H1 (cell line): ENCODE measurements at regions not wholly inside any gene's neighbourhood (a gene's known extent, or its start where the extent isn't known, plus 50 kb on each side); places are given as distances from the start of the nearest gene placed in this dataset.

ENCODE experiments used
- CTCF ChIA-PET: fragments of 300-600 bp; sonication (Branson Sonifier 250); formaldehyde crosslinking; loops from one replicate; lab custom pipeline; 2021; ENCODE audit not compliant: partially characterized antibody; lab: Charles Lee
- POLR2A ChIA-PET: fragments of 300-600 bp; sonication (Branson Sonifier 250); formaldehyde crosslinking; loops from one replicate; lab custom pipeline; 2021; ENCODE audit warnings: inconsistent platforms; ENCODE audit not compliant: partially characterized antibody; lab: Charles Lee
- DNase-seq, 2 experiments: peaks; one replicate each; pipeline versions ENCODE4 v3.0.0 to v3.0.0-alpha.2; 2010 to 2022; ENCODE audit warnings: low spot score in 2 of 2, low read depth in 1 of 2, mixed read lengths in 1 of 2
- FAIRE-seq: peaks from 2 replicates; lab custom pipeline; 2011; peaks lifted over from hg19 to GRCh38; lab: Jason Lieb, UNC
- H2AFZ ChIP-seq: 2 replicates; pipeline ENCODE4 v1.8.1; 2012; ENCODE audit warnings: low read length, inconsistent platforms
- H2AK5ac ChIP-seq: 2 replicates; pipeline ENCODE4 v1.6.1; 2013; ENCODE audit warnings: low read depth, low read length
- H2BK120ac ChIP-seq: replicated peaks from 2 replicates; pipeline ENCODE3; 2013; ENCODE audit warnings: low read depth, low read length, inconsistent platforms
- H2BK12ac ChIP-seq: 2 replicates; pipeline ENCODE4 v1.6.1; 2013; ENCODE audit warnings: low read depth, low read length
- H2BK15ac ChIP-seq: 2 replicates; pipeline ENCODE4 v1.6.1; 2013; ENCODE audit warnings: low read length
- H2BK20ac ChIP-seq: 2 replicates; pipeline ENCODE4 v1.6.1; 2013; ENCODE audit warnings: low read length
- H2BK5ac ChIP-seq: 2 replicates; pipeline ENCODE4 v1.6.1; 2013; ENCODE audit warnings: low read depth, low read length
- H3K14ac ChIP-seq: 2 replicates; pipeline ENCODE4 v1.6.1; 2013; ENCODE audit warnings: inconsistent platforms; ENCODE audit not compliant: insufficient read length
- H3K18ac ChIP-seq: 2 replicates; pipeline ENCODE4 v1.6.1; 2013; ENCODE audit warnings: low read length; ENCODE audit errors: extremely low read depth
- H3K23ac ChIP-seq: 2 replicates; pipeline ENCODE4 v1.6.1; 2013; ENCODE audit warnings: inconsistent platforms; ENCODE audit not compliant: insufficient read length
- H3K23me2 ChIP-seq: 2 replicates; pipeline ENCODE4 v1.6.1; 2013; ENCODE audit warnings: low read depth, low read length
- H3K27ac ChIP-seq: 2 replicates; pipeline ENCODE4 v1.6.1; 2011; ENCODE audit warnings: low read depth, low read length, inconsistent platforms
- H3K27me3 ChIP-seq, 4 experiments: replicated peaks in 1 of 4; 1 replicate in 1 of 4; 2 replicates in 3 of 4; pipeline versions ENCODE4 v1.6.1 to v1.8.1; 2011 to 2013; ENCODE audit warnings: low read length in 3 of 4, mild to moderate bottlenecking in 3 of 4, inconsistent platforms in 2 of 4, mixed read lengths in 2 of 4, moderate library complexity in 1 of 4; ENCODE audit not compliant: control insufficient read depth in 3 of 4, insufficient read depth in 3 of 4; ENCODE audit errors: extremely low read depth in 1 of 4
- H3K36me3 ChIP-seq, 4 experiments: 2 replicates each; pipeline versions ENCODE4 v1.6.1 to v1.8.1; 2011 to 2013; ENCODE audit warnings: mild to moderate bottlenecking in 4 of 4, low read length in 3 of 4, moderate library complexity in 2 of 4, control low read depth in 1 of 4, inconsistent platforms in 1 of 4; ENCODE audit not compliant: insufficient read depth in 4 of 4, control insufficient read depth in 2 of 4
- H3K4ac ChIP-seq: replicated peaks from 2 replicates; pipeline ENCODE3; 2013; ENCODE audit warnings: low read length, low read depth, mixed read lengths, inconsistent platforms; ENCODE audit not compliant: insufficient read length
- H3K4me1 ChIP-seq, 4 experiments: replicated peaks in 1 of 4; 1 replicate in 1 of 4; 2 replicates in 3 of 4; pipeline versions ENCODE4 v1.6.1 to v1.8.1; 2011 to 2013; ENCODE audit warnings: low read length in 3 of 4, inconsistent platforms in 2 of 4, mixed read lengths in 1 of 4; ENCODE audit not compliant: insufficient read depth in 4 of 4, control insufficient read depth in 3 of 4
- H3K4me2 ChIP-seq, 2 experiments: 2 replicates each; pipeline versions ENCODE4 v1.6.1 to v1.8.1; 2011 to 2013; ENCODE audit warnings: low read depth in 2 of 2, low read length in 2 of 2, control low read depth in 1 of 2, inconsistent platforms in 1 of 2, mild to moderate bottlenecking in 1 of 2; ENCODE audit not compliant: insufficient read depth in 1 of 2
- H3K4me3 ChIP-seq, 4 experiments: fragments of 200-600, 300-600 bp in 1 of 4; sonication (generic), shearing (Covaris generic), sonication (Bioruptor Twin) in 1 of 4; 2 replicates each; pipeline versions ENCODE4 v1.5.1 to v1.8.1; 2011 to 2016; ENCODE audit warnings: low read length in 4 of 4, low read depth in 3 of 4, control low read depth in 2 of 4, inconsistent platforms in 2 of 4, mild to moderate bottlenecking in 2 of 4, mixed read lengths in 1 of 4, moderate library complexity in 1 of 4; ENCODE audit not compliant: insufficient read depth in 2 of 4; ENCODE audit errors: extremely low read depth in 1 of 4
- H3K56ac ChIP-seq: replicated peaks from 2 replicates; pipeline ENCODE3; 2013; ENCODE audit warnings: low read depth, mild to moderate bottlenecking, mixed read lengths, low read length, inconsistent platforms; ENCODE audit not compliant: insufficient read length
- H3K79me1 ChIP-seq: 2 replicates; pipeline ENCODE4 v1.6.1; 2013; ENCODE audit warnings: low read depth, low read length, control low read depth
- H3K79me2 ChIP-seq, 2 experiments: 2 replicates each; pipeline versions ENCODE4 v1.6.1 to v1.8.1; 2012 to 2013; ENCODE audit warnings: low read length in 2 of 2, mild to moderate bottlenecking in 2 of 2, inconsistent platforms in 1 of 2; ENCODE audit not compliant: insufficient read depth in 2 of 2, control insufficient read depth in 1 of 2
- H3K9ac ChIP-seq, 4 experiments: replicated peaks in 1 of 4; 1 replicate in 1 of 4; 2 replicates in 3 of 4; pipeline versions ENCODE4 v1.6.1 to v1.8.1; 2011 to 2013; ENCODE audit warnings: low read depth in 3 of 4, low read length in 3 of 4, control low read depth in 2 of 4, mild to moderate bottlenecking in 2 of 4, moderate library complexity in 2 of 4, inconsistent platforms in 1 of 4; ENCODE audit errors: extremely low read depth in 1 of 4
- H3K9me3 ChIP-seq, 2 experiments: 2 replicates each; pipeline versions ENCODE4 v1.6.1 to v1.8.1; 2012 to 2013; ENCODE audit warnings: mild to moderate bottlenecking in 2 of 2, moderate library complexity in 2 of 2, control low read depth in 1 of 2, inconsistent platforms in 1 of 2, low read depth in 1 of 2, low read length in 1 of 2, mixed read lengths in 1 of 2; ENCODE audit not compliant: insufficient read depth in 2 of 2
- H4K20me1 ChIP-seq, 2 experiments: replicated peaks in 1 of 2; 2 replicates each; pipeline versions ENCODE3 to v1.8.1; 2011 to 2013; ENCODE audit warnings: inconsistent platforms in 2 of 2, low read length in 2 of 2, mild to moderate bottlenecking in 1 of 2; ENCODE audit not compliant: insufficient read depth in 2 of 2, control insufficient read depth in 1 of 2
- H4K5ac ChIP-seq: 2 replicates; pipeline ENCODE4 v1.6.1; 2013; ENCODE audit warnings: low read length, low read depth, mixed read lengths, inconsistent platforms; ENCODE audit not compliant: insufficient read length
- H4K8ac ChIP-seq: 2 replicates; pipeline ENCODE4 v1.8.0; 2013; ENCODE audit warnings: mild to moderate bottlenecking, moderate library complexity, low read length, inconsistent platforms; ENCODE audit not compliant: insufficient read depth; ENCODE audit errors: extremely low read depth
- H4K91ac ChIP-seq: replicated peaks from 2 replicates; pipeline ENCODE3; 2013; ENCODE audit warnings: low read length, mixed read lengths, inconsistent platforms; ENCODE audit not compliant: insufficient read length
- ATF2 ChIP-seq: IDR thresholded peaks from 2 replicates; pipeline ENCODE4 v1.6.1; 2012; ENCODE audit warnings: low read length, inconsistent platforms
- BCL11A ChIP-seq, 2 experiments: IDR thresholded peaks; one replicate each; pipeline ENCODE4 v1.6.1; 2011; ENCODE audit warnings: low read depth in 2 of 2, low read length in 2 of 2, mild to moderate bottlenecking in 2 of 2
- EGR1 ChIP-seq: IDR thresholded peaks from 2 replicates; pipeline ENCODE4 v1.6.1; 2011; ENCODE audit warnings: low read depth, low read length, borderline replicate concordance
- GABPA ChIP-seq: IDR thresholded peaks from 2 replicates; pipeline ENCODE4 v1.6.1; 2011; ENCODE audit warnings: mild to moderate bottlenecking, low read length, moderate library complexity, borderline replicate concordance; ENCODE audit not compliant: insufficient read depth
- MAFK ChIP-seq: IDR thresholded peaks from 2 replicates; pipeline ENCODE4 v1.6.1; 2012; ENCODE audit warnings: low read depth, mild to moderate bottlenecking, improper control_type of control experiment, low read length
- NANOG ChIP-seq: IDR thresholded peaks from 2 replicates; pipeline ENCODE4 v1.6.1; 2011; ENCODE audit warnings: low read length, low read depth, mild to moderate bottlenecking, inconsistent platforms; ENCODE audit not compliant: insufficient read depth, poor library complexity, severe bottlenecking
- POU5F1 ChIP-seq: IDR thresholded peaks from 2 replicates; pipeline ENCODE4 v1.6.1; 2011; ENCODE audit warnings: low read depth, mild to moderate bottlenecking, low read length, moderate library complexity
- RAD21 ChIP-seq, 2 experiments: IDR thresholded peaks in 1 of 2; conservative IDR thresholded peaks in 1 of 2; 2 replicates each; pipeline ENCODE4 v1.6.1; 2011; ENCODE audit warnings: low read depth in 2 of 2, low read length in 2 of 2, improper control_type of control experiment in 1 of 2, inconsistent platforms in 1 of 2, mild to moderate bottlenecking in 1 of 2, moderate library complexity in 1 of 2
- TAF1 ChIP-seq: IDR thresholded peaks from 2 replicates; pipeline ENCODE4 v1.6.1; 2011; ENCODE audit warnings: mild to moderate bottlenecking, low read depth, low read length
- WGBS, 2 experiments: shearing (Covaris generic) in 1 of 2; methylation state at CpG; one replicate each; pipeline versions ENCODE4 v1.1.6 to v1.1.7; 2013 to 2015; ENCODE audit warnings: low lambda C conversion rate in 2 of 2, mixed read lengths in 2 of 2, inconsistent platforms in 1 of 2, low coverage in 1 of 2, missing lambda C conversion rate in 1 of 2; ENCODE audit not compliant: insufficient replicate concordance in 2 of 2, insufficient coverage in 1 of 2, insufficient read length in 1 of 2; ENCODE audit errors: extremely low coverage in 1 of 2, missing lambda C conversion rate in 1 of 2; 5-methylcytosine and 5-hydroxymethylcytosine counted together

- Histone ChIP-seq H2AFZ (no peak overlapping the region), H4K5ac (no peak overlapping the region), H4K8ac (no peak overlapping the region), H3K27ac (no peak overlapping the region), H3K4me2 (no peak overlapping the region), H2AK5ac (no peak overlapping the region), H3K4me1 (no peaks in the 10 kb centered on the region), H3K4ac (no peak overlapping the region), H2BK5ac (no peak overlapping the region), H3K56ac (no peak overlapping the region), H3K23me2 (no peaks in the 10 kb centered on the region), H4K20me1 (no peaks in the 10 kb centered on the region), H3K18ac (no peak overlapping the region), H3K9me3 (no peaks in the 10 kb centered on the region), H4K91ac (no peak overlapping the region), H2BK120ac (no peak overlapping the region), H3K27me3 (no peaks in the 10 kb centered on the region), H2BK20ac (no peak overlapping the region), H3K23ac (no peak overlapping the region), H3K14ac (no peak overlapping the region), H3K79me2 (no peaks in the 10 kb centered on the region), H3K4me3 (no peak overlapping the region), H2BK15ac (no peak overlapping the region), H2BK12ac (no peak overlapping the region), H3K9ac (no peak overlapping the region), H3K36me3 (no peaks in the 10 kb centered on the region)
- 88% methylated on average over 1 of the region's 1 CpG; no CpG with 5 or more reads in 1 of the 2 experiments for WGBS, 2 experiments
- POLR2A ChIA-PET: no interaction called here
- FAIRE-seq (no peak), DNase-seq (no peak)
- CTCF ChIA-PET: no interaction called here
- TF ChIP-seq GABPA (no peak), TAF1 (no peak), BCL11A (IDR thresholded peaks at IDR 0.05; ENCODE audit: low read depth in 2 of 2, low read length in 2 of 2) (no peak), EGR1 (no peak), POU5F1 (no peak), ATF2 (no peak), MAFK (no peak), RAD21 (IDR thresholded peaks at IDR 0.05 in 1 of 2, conservative IDR thresholded peaks at IDR 0.05 in 1 of 2; ENCODE audit: low read depth in 2 of 2, low read length in 2 of 2) (no peak), NANOG (no peak)
- TF ChIP-seq, all 59 proteins: peak for 0
- no peaks in the 10 kb centered on the region for H3K79me1 ChIP-seq
Observed at GRCh38 chr4:142913034-142913433, 66.9 kb upstream of the INPP4B start.
